Sigmoid colon (tissue), 4 donors: ENCODE measurements at regions not wholly inside any gene's neighbourhood (a gene's known extent, or its start where the extent isn't known, plus 50 kb on each side); places are given as distances from the start of the nearest gene placed in this dataset.

Experiments
- CTCF ChIP-seq, 4 experiments: fragments of 450-650 bp in 3 of 4; fragments of 200-600 bp in 1 of 4; IDR thresholded peaks; one replicate each; pipeline ENCODE4 v1.5.1; 2016 to 2019; ENCODE audit warnings: antibody characterized with exemption in 4 of 4, mild to moderate bottlenecking in 3 of 4, moderate library complexity in 2 of 4
- EP300 ChIP-seq, 4 donors: sonication (generic); formaldehyde crosslinking; IDR thresholded peaks; one replicate each; pipeline ENCODE4 v1.6.1; 2017; ENCODE audit warnings: antibody characterized with exemption in 4 of 4
- POLR2AphosphoS5 ChIP-seq, 4 donors: sonication (generic); formaldehyde crosslinking; IDR thresholded peaks; one replicate each; pipeline ENCODE4 v1.6.1; 2017; ENCODE audit warnings: antibody characterized with exemption in 4 of 4

- TF ChIP-seq CTCF (IDR thresholded peaks at IDR 0.05) (no peak), EP300 (IDR thresholded peaks at IDR 0.05) (no peak), POLR2AphosphoS5 (IDR thresholded peaks at IDR 0.05) (no peak)
Observed at GRCh38 chr13:73996569-73996968, 137.6 kb downstream of the KLF12 start.
